ACHN (cell line): ENCODE measurements at regions not wholly inside any gene's neighbourhood (a gene's known extent, or its start where the extent isn't known, plus 50 kb on each side); places are given as distances from the start of the nearest gene placed in this dataset.
"Not testable (repeated sequence)": the region's sequence is repeated elsewhere in the genome, so short reads cannot be mapped to it uniquely, and the experiment has no call there.

ENCODE experiments used
- DNase-seq: peaks from one replicate; pipeline ENCODE4 v3.0.0-alpha.2; 2015
- in situ Hi-C: cut with HindIII; loops from 2 replicates; pipeline ENCODE4 v1.10.0; 2017; ENCODE audit warnings: low sequenced_read_pairs, low pct_ligation_motif_present, low pct_unique_long_range_greater_than_20kb

GRCh38 chr1:96559707-96560596 is 161.6 kb upstream of the PTBP2 start:
- peak; percentile 90 for DNase-seq
- in situ Hi-C loops: no loop called here

- in situ Hi-C loops: no loop called here
- DNase-seq: no peak
Measured at GRCh38 chr1:96562094-96562493, 159.5 kb upstream of the PTBP2 start.

GRCh38 chr1:96564401-96564800 is 157.2 kb upstream of the PTBP2 start:
- in situ Hi-C loops, DNase-seq: not testable (repeated sequence)

GRCh38 chr1:96565546-96565945 is 156.0 kb upstream of the PTBP2 start:
- in situ Hi-C loops: no loop called here
- no peak for DNase-seq

GRCh38 chr1:96568639-96569038 is 152.9 kb upstream of the PTBP2 start:
- in situ Hi-C loops: no loop called here
- no peak for DNase-seq

GRCh38 chr1:96569288-96569687 is 152.3 kb upstream of the PTBP2 start:
- in situ Hi-C loops: no loop called here
- no peak for DNase-seq

GRCh38 chr1:96579636-96580035 is 141.9 kb upstream of the PTBP2 start:
- no peak for DNase-seq
- in situ Hi-C loops: no loop called here

- no peak for DNase-seq
- in situ Hi-C loops: no loop called here
Measured at GRCh38 chr1:96580920-96581319, 140.7 kb upstream of the PTBP2 start.

- DNase-seq: no peak
- in situ Hi-C loops: no loop called here
Measured at GRCh38 chr1:96581772-96582171, 139.8 kb upstream of the PTBP2 start.

- in situ Hi-C loops: no loop called here
- DNase-seq: no peak
Measured at GRCh38 chr1:96583903-96584302, 137.7 kb upstream of the PTBP2 start.

GRCh38 chr1:96587222-96587621 is 134.4 kb upstream of the PTBP2 start:
- in situ Hi-C loops: no loop called here

GRCh38 chr1:96588416-96588995 is 133.1 kb upstream of the PTBP2 start:
- no peak for DNase-seq

More at GRCh38 chr1:96587222-96587621, 134.4 kb upstream of the PTBP2 start:
- no peak for DNase-seq

GRCh38 chr1:96595530-96595929 is 126.1 kb upstream of the PTBP2 start:
- DNase-seq, in situ Hi-C loops: not testable (repeated sequence)

More at GRCh38 chr1:96588416-96588995, 133.1 kb upstream of the PTBP2 start:
- in situ Hi-C loops: no loop called here

GRCh38 chr1:96596226-96596922 is 125.2 kb upstream of the PTBP2 start:
- DNase-seq: peak; percentile 29
- in situ Hi-C loops: no loop called here

- in situ Hi-C loops: no loop called here
- no peak for DNase-seq
Measured at GRCh38 chr1:96597218-96597617, 124.4 kb upstream of the PTBP2 start.

GRCh38 chr1:96598416-96599168 is 123.0 kb upstream of the PTBP2 start:
- in situ Hi-C loops: no loop called here

GRCh38 chr1:96604620-96605019 is 117.0 kb upstream of the PTBP2 start:
- DNase-seq, in situ Hi-C loops: not testable (repeated sequence)

More at GRCh38 chr1:96598416-96599168, 123.0 kb upstream of the PTBP2 start:
- DNase-seq: no peak

- in situ Hi-C loops, DNase-seq: not testable (repeated sequence)
Measured at GRCh38 chr1:96617375-96617774, 104.2 kb upstream of the PTBP2 start.
